RPMI8226 (cell line): ENCODE measurements at regions not wholly inside any gene's neighbourhood (a gene's known extent, or its start where the extent isn't known, plus 50 kb on each side); places are given as distances from the start of the nearest gene placed in this dataset.

Experiments used
- DNase-seq: peaks from one replicate; pipeline ENCODE4 v3.0.0-alpha.2; 2015

GRCh38 chr12:74415633-74416032, 122.0 kb upstream of the ATXN7L3B start:
- peak; percentile 46 for DNase-seq

- DNase-seq: no peak
These were observed 119.1 kb upstream of the ATXN7L3B start for GRCh38 chr12:74418573-74418972.

DNA sequence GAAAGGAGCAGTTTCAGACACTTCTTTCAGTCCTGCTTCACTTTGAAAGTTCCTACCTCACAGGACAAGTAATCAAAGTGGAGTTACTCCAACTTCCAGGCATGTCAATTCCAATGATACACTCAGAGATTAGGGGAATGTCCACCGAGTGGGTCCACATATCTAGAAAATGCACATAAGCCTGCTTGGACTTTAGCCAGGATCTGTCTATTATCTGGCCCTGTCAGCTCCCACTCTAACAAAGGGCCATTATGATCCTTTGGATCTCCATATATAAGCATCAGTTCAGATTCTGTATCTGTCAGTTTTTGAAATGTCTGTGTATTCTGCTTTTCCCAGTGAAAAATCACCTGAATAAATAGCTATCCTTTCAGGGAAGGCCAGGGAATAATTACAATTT, 112.9 kb upstream of the ATXN7L3B start:
- no peak for DNase-seq

GRCh38 chr12:74426091-74426490, 111.5 kb upstream of the ATXN7L3B start:
- no peak for DNase-seq

- DNase-seq: no peak
These were observed 108.1 kb upstream of the ATXN7L3B start for GRCh38 chr12:74429535-74429934.

- DNase-seq: no peak
These were observed 105.8 kb upstream of the ATXN7L3B start for GRCh38 chr12:74431801-74432200.

DNA sequence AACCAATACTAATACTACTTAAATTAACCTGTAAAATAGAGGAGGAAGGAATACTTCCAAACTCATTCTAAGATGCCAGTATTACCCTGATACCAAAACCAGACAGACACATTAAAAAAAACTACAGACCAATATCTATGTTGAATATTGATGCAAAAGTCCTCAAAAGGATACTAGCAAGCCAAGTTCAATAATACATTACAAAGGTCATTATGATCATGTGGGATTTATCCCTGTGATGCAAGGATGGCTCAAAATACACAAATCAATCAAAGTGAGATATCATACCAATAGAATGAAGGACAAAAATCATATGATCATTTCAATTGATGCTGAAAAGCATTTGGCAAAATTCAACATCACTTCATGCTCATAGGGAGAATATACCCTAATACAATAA, 97.2 kb upstream of the ATXN7L3B start:
- DNase-seq: no peak

- no peak for DNase-seq
These were observed 95.8 kb upstream of the ATXN7L3B start for GRCh38 chr12:74441872-74442271.

- no peak for DNase-seq
These were observed 91.2 kb upstream of the ATXN7L3B start for GRCh38 chr12:74446466-74446865.

GRCh38 chr12:74449872-74450271, 87.8 kb upstream of the ATXN7L3B start:
- DNase-seq: no peak

DNA sequence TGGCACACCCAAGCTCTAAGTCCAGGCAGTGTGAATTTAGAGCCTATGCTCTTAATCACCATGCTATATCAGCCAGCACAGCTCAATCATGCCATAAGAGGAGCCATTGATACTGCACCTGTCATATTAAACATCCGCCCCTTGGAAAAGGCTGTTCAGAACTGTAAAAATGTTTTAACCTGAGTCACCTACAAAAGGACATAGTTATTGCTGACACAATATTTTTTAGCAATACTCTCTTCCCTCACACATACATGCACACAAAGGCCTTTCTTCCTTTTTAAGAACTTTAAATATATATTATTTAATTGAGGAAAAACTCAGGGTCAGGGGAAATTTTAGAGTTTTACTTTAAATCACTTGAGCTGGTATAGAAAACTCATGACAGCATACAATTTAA, 83.5 kb upstream of the ATXN7L3B start:
- DNase-seq: no peak

DNA sequence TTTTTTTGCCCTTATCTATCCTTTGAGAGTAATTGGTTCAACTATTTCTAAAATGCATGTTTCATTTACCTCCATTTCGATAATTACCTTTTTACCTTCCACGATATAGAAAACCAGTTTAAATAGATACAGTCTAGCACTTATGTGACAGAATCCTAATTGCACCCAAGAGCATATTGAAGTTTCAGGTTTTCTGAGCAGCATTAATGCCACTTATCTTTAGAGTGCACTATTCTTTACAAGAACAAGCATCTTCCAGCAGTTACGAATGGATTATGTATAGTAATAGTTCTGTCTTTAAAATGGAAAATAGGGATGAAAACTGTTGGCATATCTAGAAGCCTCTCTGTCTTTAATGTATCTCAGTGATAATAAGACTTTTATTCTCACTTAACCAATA, 82.2 kb upstream of the ATXN7L3B start:
- no peak for DNase-seq

DNA sequence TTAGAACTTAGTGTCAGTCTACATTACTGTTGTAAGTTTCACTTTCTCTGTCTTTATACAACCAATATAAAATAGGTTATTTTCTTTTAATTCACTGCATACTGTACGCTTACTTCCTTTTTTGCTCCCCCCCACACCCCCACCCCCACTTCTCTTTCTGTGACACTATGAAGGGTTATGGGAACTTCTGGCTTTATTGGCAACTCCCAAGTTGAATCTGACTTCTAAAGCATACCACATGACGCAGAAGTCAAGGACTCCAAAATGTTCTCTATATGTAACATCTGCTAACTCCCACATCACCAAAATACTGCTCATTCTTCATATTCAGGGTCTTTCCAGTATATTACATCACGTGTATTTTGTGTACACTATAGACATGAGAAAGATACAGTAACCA, 81.2 kb upstream of the ATXN7L3B start:
- DNase-seq: no peak

DNA sequence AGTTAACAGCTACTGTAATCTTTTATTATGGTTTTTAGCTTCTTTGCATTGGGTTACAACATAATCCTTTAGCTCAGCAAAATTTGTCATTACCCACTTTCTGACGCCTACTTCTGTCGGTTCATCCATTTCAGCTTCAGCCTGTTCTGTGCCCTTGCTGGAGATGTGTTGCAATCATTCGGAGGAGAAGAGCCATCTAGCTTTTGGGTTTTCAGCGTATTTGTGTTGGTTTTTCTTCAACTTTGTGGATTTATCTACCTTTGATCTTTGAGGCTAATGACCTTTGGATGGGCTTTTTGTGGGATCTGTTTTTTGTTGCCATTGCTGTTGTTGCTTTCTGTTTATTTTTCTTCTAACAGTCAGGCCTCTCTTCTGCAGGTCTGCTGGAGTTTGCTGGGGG, 69.2 kb upstream of the ATXN7L3B start:
- DNase-seq: no peak

DNA sequence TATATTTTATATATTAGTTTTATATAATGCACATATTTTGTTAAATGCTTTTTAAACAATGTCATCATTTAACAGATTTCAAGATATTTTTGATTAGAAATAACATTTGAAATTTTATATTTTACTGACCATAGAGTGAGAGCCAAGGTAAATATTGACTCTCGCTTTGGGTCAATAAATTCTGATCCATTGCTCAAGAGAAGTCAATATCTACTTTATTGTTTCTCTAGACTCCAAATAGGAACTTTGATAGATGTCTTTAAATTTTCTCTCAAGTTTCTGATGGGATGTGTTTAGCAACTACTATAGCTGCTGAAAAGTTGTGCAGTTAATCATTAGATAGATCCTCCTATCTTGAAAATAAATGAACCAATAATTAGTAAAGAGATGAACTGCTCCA, 61.4 kb upstream of the ATXN7L3B start:
- no peak for DNase-seq

- no peak for DNase-seq
These were observed 56.6 kb upstream of the ATXN7L3B start for GRCh38 chr12:74481078-74481477.

DNA sequence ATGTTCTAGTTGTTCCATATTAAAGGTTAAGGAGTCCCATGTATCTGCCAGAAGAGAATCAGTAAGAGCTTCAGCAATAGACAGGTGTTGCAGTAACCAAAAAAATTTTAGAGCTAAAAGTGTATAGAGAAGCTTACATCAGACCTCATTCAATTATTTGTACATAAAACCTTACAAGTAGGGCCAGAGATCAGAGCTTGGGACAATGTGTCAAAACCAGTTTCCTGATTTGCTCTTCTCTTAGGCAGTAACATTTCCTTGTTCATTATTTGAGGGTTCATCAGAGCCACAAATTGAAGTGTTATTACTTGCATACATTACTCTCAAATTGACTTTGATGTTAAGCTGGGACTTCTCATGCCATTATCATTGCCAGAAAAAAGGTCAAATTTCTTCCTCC, 55.5 kb upstream of the ATXN7L3B start:
- no peak for DNase-seq

DNA sequence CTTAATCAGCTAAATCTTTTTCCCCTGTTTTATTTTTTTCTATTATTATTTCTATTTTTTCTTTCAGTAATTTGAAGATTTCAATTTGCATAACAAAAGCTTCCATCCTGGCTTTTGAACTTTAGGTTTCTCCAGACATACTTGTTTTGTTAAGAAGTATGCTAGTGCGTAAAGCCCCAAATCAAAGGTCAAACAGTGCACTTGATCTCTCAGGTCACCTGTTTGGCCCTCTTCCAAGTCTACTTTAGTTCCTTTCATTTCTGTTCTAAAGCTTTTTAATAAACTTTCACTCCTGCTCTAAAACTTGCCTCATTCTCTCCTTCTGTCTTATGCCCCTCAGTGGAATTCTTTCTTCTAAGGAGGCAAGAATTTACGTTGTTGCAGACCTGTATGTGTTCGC, 54.6 kb upstream of the ATXN7L3B start:
- DNase-seq: peak; percentile 35
